ENCODE measurements at regions not wholly inside any gene's neighbourhood (a gene's known extent, or its start where the extent isn't known, plus 50 kb on each side); places are given as distances from the start of the nearest gene placed in this dataset.

DNA sequence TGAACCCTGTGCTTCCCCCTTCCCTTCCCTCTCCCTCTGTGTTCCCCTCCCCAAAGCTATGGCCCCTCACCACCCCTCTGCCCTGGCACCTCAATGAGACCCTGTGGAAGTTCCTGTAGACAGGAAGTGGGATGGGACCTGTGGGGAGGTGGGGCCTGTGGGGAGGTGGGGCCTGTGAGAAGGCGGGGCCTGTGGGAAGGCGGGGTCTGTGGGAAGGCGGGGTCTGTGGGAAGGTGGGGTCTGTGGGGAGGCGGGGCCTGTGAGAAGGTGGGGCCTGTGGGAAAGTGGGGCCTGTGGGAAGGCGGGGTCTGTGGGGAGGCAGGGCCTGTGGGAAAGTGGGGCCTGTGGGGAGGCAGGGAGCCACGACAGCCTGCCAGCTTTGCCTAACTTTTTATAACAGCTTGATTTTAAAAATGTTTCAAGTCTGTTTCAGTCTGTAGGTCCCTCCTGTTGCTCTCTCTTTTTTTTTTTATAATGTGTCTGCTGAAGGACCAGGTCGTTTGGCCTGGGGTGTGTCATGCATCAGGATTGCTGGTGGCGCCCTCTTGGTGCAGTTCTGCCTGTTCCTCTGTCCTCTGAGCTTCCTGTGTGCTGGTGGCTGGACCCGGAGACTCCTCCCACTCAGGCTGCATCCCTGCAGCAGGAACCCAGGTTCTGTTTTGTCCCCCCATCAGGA, 70.5 kb upstream of the SLCO4A1 start:
- TF ChIP-seq CTCF (IDR thresholded peaks at IDR 0.05): no peak
- TF ChIP-seq POLR2A (IDR thresholded peaks at IDR 0.05): no peak
- 27 to 56% methylated on average over 2 to 9 of the region's 9 CpGs for WGBS, 2 donors (ENCODE audit: low coverage in 1 of 2)
- Histone ChIP-seq H3K4me3 (no peak overlapping the region), H3K4me1 (no peaks in the 10 kb centered on the region), H3K27me3 (peaks cover 23% of the 10 kb centered on the region), H3K36me3 (no peaks in the 10 kb centered on the region), H3K9me3 (no peaks in the 10 kb centered on the region), H3K27ac (no peak overlapping the region)
- intact Hi-C loops (cut with DNase I; ENCODE audit: low total_unique reads): no loop called here
- no peak for DNase-seq
- in situ Hi-C loops (cut with MboI; ENCODE audit: low pct_ligation_motif_present in 1 of 4, low pct_unique_long_range_greater_than_20kb in 1 of 4, low sequenced_read_pairs in 3 of 4): no loop called here

DNA sequence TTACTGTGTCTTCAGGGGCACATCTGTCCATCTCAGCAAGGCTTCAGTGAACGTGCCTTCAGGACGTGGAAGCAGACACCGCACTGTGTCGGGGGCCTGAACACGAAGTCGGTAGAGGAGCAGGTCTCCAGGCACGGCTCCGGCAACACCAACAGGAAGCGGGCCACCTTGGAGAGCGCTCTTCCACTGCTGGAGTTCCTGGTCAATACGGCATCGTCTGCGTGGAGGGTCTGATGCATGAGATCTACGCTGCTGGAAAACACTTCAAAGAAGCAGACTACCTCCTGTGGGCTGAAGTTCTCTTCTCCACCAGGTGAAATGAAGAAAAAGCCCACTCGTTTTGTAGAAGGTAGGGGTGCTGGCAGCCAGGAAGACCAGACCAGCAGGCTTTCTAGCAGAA, 69.3 kb upstream of the SLCO4A1 start:
- WGBS, 2 donors (ENCODE audit: low coverage in 1 of 2): 56 to 66% methylated on average over 8 to 15 of the region's 15 CpGs
- Histone ChIP-seq H3K9me3 (no peaks in the 10 kb centered on the region), H3K36me3 (no peaks in the 10 kb centered on the region), H3K4me1 (no peaks in the 10 kb centered on the region), H3K4me3 (no peak overlapping the region), H3K27ac (no peak overlapping the region), H3K27me3 (peaks cover 35% of the 10 kb centered on the region)
- no peak for DNase-seq
- intact Hi-C loops (cut with DNase I; ENCODE audit: low total_unique reads): no loop called here
- TF ChIP-seq POLR2A (IDR thresholded peaks at IDR 0.05) (no peak), CTCF (IDR thresholded peaks at IDR 0.05) (no peak), EP300 (IDR thresholded peaks at IDR 0.05; ENCODE audit: low read depth) (no peak), POLR2AphosphoS5 (IDR thresholded peaks at IDR 0.05) (no peak)
- in situ Hi-C loops (cut with MboI; ENCODE audit: low pct_ligation_motif_present in 1 of 4, low pct_unique_long_range_greater_than_20kb in 1 of 4, low sequenced_read_pairs in 3 of 4): no loop called here

- in situ Hi-C loops (cut with MboI; ENCODE audit: low pct_ligation_motif_present in 1 of 4, low pct_unique_long_range_greater_than_20kb in 1 of 4, low sequenced_read_pairs in 3 of 4): no loop called here
- intact Hi-C loops (cut with DNase I; ENCODE audit: low total_unique reads): no loop called here
- Histone ChIP-seq H3K27ac (no peak overlapping the region), H3K9me3 (no peaks in the 10 kb centered on the region), H3K4me1 (no peaks in the 10 kb centered on the region), H3K4me3 (no peak overlapping the region), H3K27me3 (peaks cover 44% of the 10 kb centered on the region), H3K36me3 (no peaks in the 10 kb centered on the region)
- DNase-seq: no peak
- 35% methylated on average over 3 of the region's 3 CpGs; no CpG with 5 or more reads in 1 of the 2 donors for WGBS, 2 donors (ENCODE audit: low coverage in 1 of 2)
- TF ChIP-seq POLR2AphosphoS5 (IDR thresholded peaks at IDR 0.05) (no peak), CTCF (IDR thresholded peaks at IDR 0.05) (no peak), POLR2A (IDR thresholded peaks at IDR 0.05) (no peak), EP300 (IDR thresholded peaks at IDR 0.05; ENCODE audit: low read depth) (no peak)
These were observed 68.5 kb upstream of the SLCO4A1 start for GRCh38 chr20:62573817-62574216.

GRCh38 chr20:62574230-62574993, 67.9 kb upstream of the SLCO4A1 start:
- no peak overlapping the region for H3K27ac ChIP-seq
- no peaks in the 10 kb centered on the region for H3K36me3 ChIP-seq
- intact Hi-C loops (cut with DNase I; ENCODE audit: low total_unique reads) (no loop called here), in situ Hi-C loops (cut with MboI; ENCODE audit: low pct_ligation_motif_present in 1 of 4, low pct_unique_long_range_greater_than_20kb in 1 of 4, low sequenced_read_pairs in 3 of 4) (no loop called here)
- no peaks in the 10 kb centered on the region for H3K4me1 ChIP-seq
- TF ChIP-seq CTCF (IDR thresholded peaks at IDR 0.05) (no peak), POLR2AphosphoS5 (IDR thresholded peaks at IDR 0.05) (no peak), POLR2A (IDR thresholded peaks at IDR 0.05) (no peak)
- DNase-seq: no peak
- peaks cover 49% of the 10 kb centered on the region for H3K27me3 ChIP-seq
- no peaks in the 10 kb centered on the region for H3K9me3 ChIP-seq
- WGBS, 2 donors (ENCODE audit: low coverage in 1 of 2): 70 to 84% methylated on average over 4 to 23 of the region's 23 CpGs
- no peak overlapping the region for H3K4me3 ChIP-seq
